HL-60/S4 (cell line): ENCODE measurements at regions not wholly inside any gene's neighbourhood (a gene's known extent, or its start where the extent isn't known, plus 50 kb on each side); places are given as distances from the start of the nearest gene placed in this dataset.

ENCODE experiments used
- in situ Hi-C: fragments of 300-500 bp; cut with MboI; formaldehyde crosslinking; loops from 2 replicates; pipeline ENCODE4 v1.14.3; 2022; ENCODE audit warnings: low sequenced_read_pairs

GRCh38 chr9:13721481-13722235, 442.2 kb upstream of the MPDZ start:
- in situ Hi-C loops: no loop called here

- in situ Hi-C loops: no loop called here
Measured at GRCh38 chr9:13719981-13720676, 440.6 kb upstream of the MPDZ start.

DNA sequence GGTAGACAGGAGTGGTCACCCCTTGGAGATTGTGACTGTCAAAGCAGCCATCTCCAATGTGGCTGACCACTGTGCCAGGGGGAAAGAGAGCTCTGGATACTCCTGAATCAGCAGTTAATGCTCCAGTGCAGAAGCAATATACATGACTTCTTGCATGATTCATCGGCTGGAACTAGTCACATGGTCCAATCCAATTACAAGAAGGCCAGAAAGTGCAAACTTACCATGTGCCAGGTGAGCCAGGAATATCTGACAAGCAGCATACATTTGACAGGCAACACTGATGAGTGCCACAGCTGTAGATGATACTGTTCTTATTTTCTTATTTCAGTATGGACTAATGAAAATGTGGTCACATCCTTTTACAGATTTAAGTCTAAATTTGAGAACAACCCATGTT, 440.0 kb upstream of the MPDZ start:
- in situ Hi-C loops: no loop called here

DNA sequence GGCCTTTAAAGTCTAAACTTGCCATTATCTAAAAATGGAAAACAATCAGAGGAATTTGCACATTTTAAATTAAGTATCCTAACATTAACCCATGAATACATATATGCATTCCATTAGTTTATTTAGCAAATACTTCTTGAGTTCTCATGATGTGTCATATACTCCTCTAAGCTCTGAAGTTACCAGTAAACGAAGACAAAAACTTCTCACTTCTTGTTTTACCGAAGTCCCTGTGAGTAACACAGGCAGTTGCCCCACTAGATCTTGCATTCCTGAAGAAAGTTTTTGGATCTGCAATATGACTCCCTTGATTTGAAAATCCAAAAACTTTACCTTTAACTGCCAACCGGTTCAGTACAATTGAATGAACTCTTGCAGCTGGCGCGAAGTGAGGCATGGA, 439.0 kb upstream of the MPDZ start:
- in situ Hi-C loops: no loop called here

DNA sequence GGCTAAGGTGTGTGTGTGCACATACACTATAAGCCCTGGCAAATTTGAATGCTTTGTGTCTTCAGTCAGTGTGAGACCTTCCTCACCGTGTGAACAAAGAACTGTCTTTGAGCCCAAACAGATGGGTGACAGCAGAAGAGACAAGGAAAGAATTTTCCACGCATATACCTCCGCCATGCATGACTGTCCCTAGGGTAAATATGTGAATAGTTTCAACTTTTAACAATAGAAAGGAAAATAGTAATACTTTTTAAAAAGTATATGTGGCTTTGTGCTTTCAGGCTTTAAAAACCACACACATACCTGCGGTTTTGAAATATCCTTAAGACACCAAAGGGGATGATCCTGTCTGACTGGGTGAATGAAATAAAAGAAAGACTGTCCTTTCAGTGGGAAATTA, 438.6 kb upstream of the MPDZ start:
- in situ Hi-C loops: no loop called here

GRCh38 chr9:13717322-13718054, 438.0 kb upstream of the MPDZ start:
- in situ Hi-C loops: no loop called here

- in situ Hi-C loops: no loop called here
Measured at GRCh38 chr9:13716601-13717321, 437.3 kb upstream of the MPDZ start.

GRCh38 chr9:13716090-13716489, 436.6 kb upstream of the MPDZ start:
- in situ Hi-C loops: no loop called here

DNA sequence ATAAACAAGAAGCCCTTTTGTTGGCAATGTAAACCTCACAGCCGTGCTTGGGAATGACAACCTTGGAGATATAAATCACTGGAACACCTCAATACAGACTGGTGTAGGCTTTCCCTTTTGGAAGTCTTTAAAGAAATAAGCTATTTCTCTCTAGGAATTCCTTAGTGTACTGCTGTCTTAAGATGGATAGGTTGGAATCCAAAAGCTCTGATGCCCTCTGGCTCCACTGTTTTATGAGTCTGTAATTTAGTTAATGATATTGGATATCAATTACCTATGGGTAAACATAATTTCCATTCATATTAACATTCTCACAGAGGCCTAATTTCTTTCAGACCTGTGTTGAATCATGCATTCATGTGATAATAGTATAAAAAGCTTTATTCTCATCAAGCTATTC, 435.9 kb upstream of the MPDZ start:
- in situ Hi-C loops: no loop called here

DNA sequence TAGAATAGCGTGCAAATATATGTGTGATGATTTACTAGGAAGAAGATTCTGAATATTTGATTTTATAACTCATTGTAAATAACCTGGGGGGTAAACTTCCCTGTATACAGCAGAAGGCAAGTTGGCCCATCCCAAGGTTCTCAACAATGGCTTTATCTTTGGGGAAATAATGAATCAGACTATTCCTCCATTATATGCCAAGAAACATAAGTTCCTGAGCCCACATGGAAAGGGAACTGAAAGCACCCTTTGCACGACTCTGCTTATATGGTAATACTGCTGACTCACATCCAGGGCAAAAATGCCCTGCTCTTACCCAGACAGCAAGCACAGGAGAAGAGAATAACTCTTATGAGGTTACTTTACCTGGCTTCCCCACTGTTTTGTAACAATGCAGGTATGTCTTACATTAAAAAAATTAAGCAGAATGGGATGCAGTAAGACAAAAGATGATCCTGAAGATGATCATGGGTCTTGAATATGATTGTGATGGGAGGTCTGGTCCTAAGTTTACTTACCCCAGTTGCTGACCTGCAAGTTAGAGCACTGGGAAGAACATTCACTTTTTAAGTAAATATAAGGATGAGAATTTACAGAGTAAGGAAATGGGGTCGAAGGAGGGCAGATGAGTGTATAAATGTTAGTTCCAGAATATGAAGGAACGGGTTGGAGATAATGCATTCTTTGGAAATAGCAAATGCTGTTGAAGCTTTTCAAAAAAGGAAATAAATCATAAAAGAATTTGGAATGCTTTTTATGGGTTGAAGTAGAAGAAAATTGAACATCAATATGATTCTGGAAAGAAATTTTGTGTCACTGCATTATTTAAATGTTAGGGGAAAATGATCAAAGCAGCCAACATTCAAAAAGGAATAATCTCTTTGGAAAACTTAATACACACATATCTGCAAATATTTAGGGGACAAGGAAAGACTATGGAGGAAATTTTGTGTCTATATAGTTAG, 428.4 kb upstream of the MPDZ start:
- in situ Hi-C loops: no loop called here

DNA sequence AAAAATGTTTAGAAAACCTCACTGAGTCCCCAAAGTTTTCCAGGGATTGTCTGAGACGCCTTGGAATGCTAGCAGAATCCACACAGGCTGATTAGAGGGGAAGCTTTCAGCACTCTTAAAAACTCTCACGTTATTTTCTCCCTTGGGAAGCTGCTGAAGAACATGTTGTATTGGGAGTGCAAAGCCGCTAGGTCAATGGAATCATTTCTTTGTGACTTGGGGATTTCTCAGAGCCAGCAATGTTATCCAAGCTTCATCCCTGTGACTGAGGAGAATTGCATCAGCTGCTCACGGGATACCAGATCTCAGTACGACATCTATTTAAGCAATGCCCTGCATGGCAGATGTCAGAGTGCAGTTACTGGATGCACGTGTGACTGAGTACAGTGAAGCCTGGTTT, 426.4 kb upstream of the MPDZ start:
- in situ Hi-C loops: no loop called here

DNA sequence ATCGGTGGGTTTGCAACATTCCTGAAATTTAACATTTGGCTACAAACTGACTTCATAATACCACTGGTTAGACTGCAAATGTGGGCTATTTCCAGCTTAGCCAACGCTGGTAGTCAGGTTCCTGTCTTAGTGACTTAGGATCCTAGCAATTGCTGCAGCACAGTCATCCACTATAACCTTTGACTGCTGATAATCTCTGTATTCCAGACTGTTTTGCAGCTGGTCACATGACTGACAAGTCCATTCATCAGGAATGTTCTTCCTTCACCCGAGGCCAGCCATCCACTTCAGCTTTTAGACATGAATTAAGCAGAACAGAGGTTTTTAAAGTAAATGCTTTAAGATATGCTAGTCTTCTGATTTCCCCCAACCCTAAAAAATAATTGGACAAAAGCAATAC, 425.9 kb upstream of the MPDZ start:
- in situ Hi-C loops: no loop called here

- in situ Hi-C loops: no loop called here
Measured at GRCh38 chr9:13690595-13690994, 411.1 kb upstream of the MPDZ start.

- in situ Hi-C loops: no loop called here
Measured at GRCh38 chr9:13689925-13690324, 410.4 kb upstream of the MPDZ start.

DNA sequence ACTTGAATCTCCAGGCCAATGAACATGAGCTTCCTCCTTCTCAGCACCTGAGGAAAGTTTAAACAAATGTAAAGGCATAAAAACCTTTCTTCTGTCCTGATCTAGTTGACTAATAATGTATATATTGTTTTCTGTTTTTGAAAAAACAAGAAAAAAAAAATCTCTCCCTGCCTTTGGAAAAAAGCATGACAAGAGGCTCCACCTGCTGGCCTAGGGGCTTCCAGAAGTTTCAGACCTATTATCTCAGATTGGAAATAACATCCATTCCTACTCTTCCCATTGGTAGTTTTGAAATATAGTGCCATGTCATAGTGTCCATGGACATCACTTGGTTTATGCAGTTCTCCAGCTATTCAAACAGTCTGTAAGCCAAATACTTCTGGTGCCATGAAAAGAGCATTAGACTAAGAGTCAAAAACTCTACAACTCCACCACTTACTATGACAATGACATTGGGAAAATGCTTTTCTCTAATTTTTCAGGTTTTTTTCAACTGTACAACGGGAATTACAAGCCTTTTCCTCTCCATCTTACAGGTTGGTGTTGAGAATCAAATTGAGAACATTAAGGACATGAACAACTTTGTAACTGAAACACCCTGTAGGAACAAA, 409.6 kb upstream of the MPDZ start:
- in situ Hi-C loops: no loop called here

DNA sequence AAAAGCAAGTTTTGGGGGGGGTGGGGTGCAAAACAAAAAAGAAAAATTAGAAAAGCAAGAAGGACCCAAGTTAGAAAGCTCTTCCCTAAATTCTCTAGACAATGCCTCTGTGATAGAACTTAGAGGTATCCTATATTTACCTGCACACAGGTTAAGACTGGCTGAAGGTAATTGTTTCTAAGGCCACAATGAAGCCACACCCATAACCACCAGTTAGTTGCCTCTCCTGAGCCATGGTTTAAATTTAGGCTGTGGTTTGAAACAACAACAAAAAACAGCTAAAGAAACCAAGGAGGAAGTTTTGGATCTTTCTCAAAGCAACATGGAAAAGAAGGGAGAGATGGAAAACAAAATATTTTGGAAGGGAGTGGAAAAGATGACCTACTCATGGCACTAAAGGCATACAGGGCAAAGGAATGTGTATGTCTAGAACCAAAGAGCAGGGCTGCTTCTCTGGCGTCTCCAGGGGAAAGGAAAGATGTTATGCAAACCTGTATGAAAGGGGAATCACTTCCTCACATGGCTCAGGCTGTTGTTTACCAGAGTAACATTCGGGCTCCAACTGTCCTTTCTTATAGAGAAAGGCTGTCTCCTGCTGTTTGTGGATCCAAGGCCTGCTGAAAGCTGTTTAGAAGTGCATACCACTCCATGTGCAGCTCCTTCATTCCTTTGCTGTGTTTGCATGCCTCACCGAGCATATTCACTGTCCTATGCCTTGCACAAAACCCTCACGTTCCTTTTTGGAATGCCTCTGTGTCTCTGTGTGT, 408.9 kb upstream of the MPDZ start:
- in situ Hi-C loops: no loop called here

DNA sequence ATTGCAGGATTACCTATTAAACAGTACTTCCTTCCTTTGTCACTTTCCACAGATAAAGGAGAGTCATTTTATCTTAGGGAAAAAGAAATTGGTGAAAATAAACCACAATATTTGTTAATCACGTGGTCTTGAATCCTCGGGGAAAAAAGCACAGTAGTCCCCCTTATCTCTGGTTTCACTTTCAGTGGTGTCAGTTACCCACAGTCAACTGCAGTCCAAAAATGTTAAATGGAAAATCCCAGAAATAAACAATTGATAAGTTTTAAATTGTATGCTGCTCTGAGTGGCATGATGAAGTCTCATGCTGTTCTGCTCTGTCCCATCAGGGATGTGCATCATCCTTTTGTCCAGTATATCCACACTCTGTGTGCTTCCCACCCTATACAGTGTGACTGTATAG, 405.2 kb upstream of the MPDZ start:
- in situ Hi-C loops: no loop called here

GRCh38 chr9:13677801-13678200, 398.3 kb upstream of the MPDZ start:
- in situ Hi-C loops: no loop called here

- in situ Hi-C loops: no loop called here
Measured at GRCh38 chr9:13675638-13676000, 396.1 kb upstream of the MPDZ start.
